C4-2B (cell line): ENCODE measurements at regions not wholly inside any gene's neighbourhood (a gene's known extent, or its start where the extent isn't known, plus 50 kb on each side); places are given as distances from the start of the nearest gene placed in this dataset.

Source experiments
- H3K27ac ChIP-seq: fragments of 450-650 bp; 2 replicates; pipeline ENCODE4 v1.5.1; 2017
- CTCF ChIP-seq: fragments of 450-650 bp; conservative IDR thresholded peaks from 2 replicates; pipeline ENCODE4 v1.5.1; 2017; ENCODE audit warnings: mild to moderate bottlenecking
- ZFX ChIP-seq: fragments of 450-650 bp; IDR thresholded peaks from 2 replicates; pipeline ENCODE4 v1.6.1; 2017

- H3K27ac ChIP-seq = no peak overlapping the region
- TF ChIP-seq CTCF (no peak), ZFX (no peak)
Measured at GRCh38 chr1:164953098-164953497, 394.1 kb downstream of the PBX1 start.

GRCh38 chr1:164951508-164951907 lies 392.5 kb downstream of the PBX1 start:
- H3K27ac ChIP-seq = no peak overlapping the region
- TF ChIP-seq ZFX = no peak
- no peak for TF ChIP-seq CTCF

- TF ChIP-seq ZFX (no peak), CTCF (no peak)
- no peak overlapping the region for H3K27ac ChIP-seq
Measured at GRCh38 chr1:164950541-164950986, 391.6 kb downstream of the PBX1 start.

- TF ChIP-seq CTCF (no peak), ZFX (no peak)
- no peak overlapping the region for H3K27ac ChIP-seq
Measured at GRCh38 chr1:164949771-164950471, 390.9 kb downstream of the PBX1 start.

- H3K27ac ChIP-seq = no peak overlapping the region
- TF ChIP-seq CTCF (no peak), ZFX (no peak)
Measured at GRCh38 chr1:164948101-164948500, 389.1 kb downstream of the PBX1 start.

GRCh38 chr1:164937291-164937690 lies 378.3 kb downstream of the PBX1 start:
- no peak overlapping the region for H3K27ac ChIP-seq
- TF ChIP-seq ZFX (no peak), CTCF (no peak)

GRCh38 chr1:164932580-164932979 lies 373.6 kb downstream of the PBX1 start:
- no peak overlapping the region for H3K27ac ChIP-seq
- TF ChIP-seq ZFX (no peak), CTCF (no peak)
